ENCODE measurements at regions not wholly inside any gene's neighbourhood (a gene's known extent, or its start where the extent isn't known, plus 50 kb on each side); places are given as distances from the start of the nearest gene placed in this dataset.

DNA sequence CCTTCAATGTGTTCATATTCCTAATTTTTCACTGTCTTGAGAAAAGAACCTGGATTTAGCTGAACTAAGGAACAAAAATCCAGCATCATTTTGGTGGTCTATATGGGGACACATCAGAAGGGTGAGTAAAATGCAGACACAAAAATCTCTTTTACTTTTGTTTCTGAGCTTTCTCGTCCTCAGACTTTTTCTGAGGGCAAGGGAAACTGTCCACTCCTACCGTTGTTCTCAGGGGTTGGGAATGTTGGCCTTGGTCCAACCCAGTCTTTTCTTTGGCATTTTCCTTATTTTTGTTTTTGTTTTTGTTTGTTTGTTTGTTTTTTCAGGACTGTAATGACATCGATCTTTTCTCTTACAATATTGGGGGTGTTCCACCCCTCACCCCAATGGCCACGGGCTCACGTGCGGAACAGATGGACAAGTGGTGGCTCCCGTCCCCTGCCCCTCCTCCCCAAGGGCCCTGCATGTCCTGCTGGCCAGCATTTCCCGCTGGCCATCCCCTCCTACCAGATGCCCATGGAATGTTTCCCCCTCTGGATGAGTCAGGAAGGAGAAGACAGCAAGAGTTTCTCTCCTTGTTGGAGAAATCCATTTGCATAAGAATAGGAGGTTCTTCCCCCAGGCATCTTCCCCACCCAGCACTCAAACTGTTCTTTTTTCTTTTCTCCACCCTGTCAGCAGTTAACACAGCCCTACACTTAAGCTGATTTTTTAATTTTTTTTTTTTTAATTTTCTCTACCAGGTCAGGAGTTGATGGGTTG is 305.4 kb upstream of the NDST4 start:
- POLR2A ChIA-PET: no interaction called here
- DNase-seq: no peak
- H3K36me3 Mint-ChIP-seq (ENCODE audit: low read depth): no peaks in the 10 kb centered on the region
- no peak overlapping the region for H3K27ac Mint-ChIP-seq
- TF ChIP-seq, protein P1, sequence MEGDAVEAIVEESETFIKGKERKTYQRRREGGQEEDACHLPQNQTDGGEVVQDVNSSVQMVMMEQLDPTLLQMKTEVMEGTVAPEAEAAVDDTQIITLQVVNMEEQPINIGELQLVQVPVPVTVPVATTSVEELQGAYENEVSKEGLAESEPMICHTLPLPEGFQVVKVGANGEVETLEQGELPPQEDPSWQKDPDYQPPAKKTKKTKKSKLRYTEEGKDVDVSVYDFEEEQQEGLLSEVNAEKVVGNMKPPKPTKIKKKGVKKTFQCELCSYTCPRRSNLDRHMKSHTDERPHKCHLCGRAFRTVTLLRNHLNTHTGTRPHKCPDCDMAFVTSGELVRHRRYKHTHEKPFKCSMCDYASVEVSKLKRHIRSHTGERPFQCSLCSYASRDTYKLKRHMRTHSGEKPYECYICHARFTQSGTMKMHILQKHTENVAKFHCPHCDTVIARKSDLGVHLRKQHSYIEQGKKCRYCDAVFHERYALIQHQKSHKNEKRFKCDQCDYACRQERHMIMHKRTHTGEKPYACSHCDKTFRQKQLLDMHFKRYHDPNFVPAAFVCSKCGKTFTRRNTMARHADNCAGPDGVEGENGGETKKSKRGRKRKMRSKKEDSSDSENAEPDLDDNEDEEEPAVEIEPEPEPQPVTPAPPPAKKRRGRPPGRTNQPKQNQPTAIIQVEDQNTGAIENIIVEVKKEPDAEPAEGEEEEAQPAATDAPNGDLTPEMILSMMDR (IDR thresholded peaks at IDR 0.05): no peak
- CTCF ChIA-PET: no interaction called here
- no peaks in the 10 kb centered on the region for H3K4me1 Mint-ChIP-seq (ENCODE audit: low read depth)
- H3K27me3 Mint-ChIP-seq: no peaks in the 10 kb centered on the region
- intact Hi-C loops (cut with micrococcal nuclease): no loop called here
- H3K4me3 Mint-ChIP-seq: no peak overlapping the region
- H3K9me3 Mint-ChIP-seq: peaks cover 5% of the 10 kb centered on the region
- no peak for ATAC-seq

DNA sequence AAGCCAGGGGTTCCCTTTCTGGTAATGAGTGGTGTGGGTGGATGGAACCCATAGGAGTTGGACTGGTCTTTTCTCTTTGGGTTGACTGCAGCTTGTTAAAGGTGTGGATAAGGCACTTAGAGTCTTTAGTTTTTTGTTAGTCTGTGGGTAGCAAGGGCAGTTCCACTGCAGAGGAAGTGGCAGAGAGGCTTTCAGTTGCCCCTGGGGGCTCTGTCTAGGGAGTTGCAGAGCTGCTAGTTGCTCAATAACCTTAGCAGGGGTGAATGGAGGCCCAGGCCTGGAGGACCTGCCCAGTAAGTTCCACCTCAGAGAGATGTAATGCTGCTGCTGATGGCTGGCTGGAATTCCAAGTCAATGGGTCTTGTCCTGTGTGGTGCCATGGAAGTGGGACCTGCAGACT is 282.6 kb upstream of the NDST4 start:
- CTCF ChIA-PET: no interaction called here
- Mint-ChIP-seq H3K27ac (no peak overlapping the region), H3K9me3 (peaks cover 8% of the 10 kb centered on the region), H3K36me3 (ENCODE audit: low read depth) (no peaks in the 10 kb centered on the region), H3K4me3 (no peak overlapping the region), H3K27me3 (no peaks in the 10 kb centered on the region), H3K4me1 (ENCODE audit: low read depth) (no peaks in the 10 kb centered on the region)
- TF ChIP-seq, protein P1 (IDR thresholded peaks at IDR 0.05): no peak
- POLR2A ChIA-PET: no interaction called here
- intact Hi-C loops (cut with micrococcal nuclease): no loop called here
- no peak for ATAC-seq
- DNase-seq: no peak

DNA sequence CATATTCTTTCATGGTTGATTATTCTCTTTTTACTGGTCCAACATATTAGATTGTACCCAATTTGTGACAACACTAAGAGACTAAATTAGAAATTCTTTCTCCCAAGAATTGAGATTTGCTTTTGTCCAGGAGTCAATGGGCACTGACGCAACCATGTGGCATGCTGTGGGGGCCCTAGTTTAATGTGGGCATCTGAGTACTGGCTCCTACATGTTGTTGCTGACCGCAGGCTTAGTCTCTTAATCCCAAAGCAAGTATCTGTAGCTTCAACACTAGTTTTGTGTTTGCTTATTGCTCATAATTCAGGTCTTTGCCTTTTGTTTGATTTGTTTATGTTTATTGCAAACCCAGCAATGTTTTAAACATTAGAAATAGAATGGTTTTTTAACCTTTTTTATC is 263.4 kb upstream of the NDST4 start:
- H3K36me3 Mint-ChIP-seq (ENCODE audit: low read depth): no peaks in the 10 kb centered on the region
- ATAC-seq: no peak
- H3K27me3 Mint-ChIP-seq: no peaks in the 10 kb centered on the region
- no peak overlapping the region for H3K27ac Mint-ChIP-seq
- no peaks in the 10 kb centered on the region for H3K4me1 Mint-ChIP-seq (ENCODE audit: low read depth)
- CTCF ChIA-PET: no interaction called here
- no peak overlapping the region for H3K4me3 Mint-ChIP-seq
- H3K9me3 Mint-ChIP-seq: no peaks in the 10 kb centered on the region
- POLR2A ChIA-PET: no interaction called here
- TF ChIP-seq, protein P1 (IDR thresholded peaks at IDR 0.05): no peak
- intact Hi-C loops (cut with micrococcal nuclease): no loop called here
- no peak for DNase-seq

DNA sequence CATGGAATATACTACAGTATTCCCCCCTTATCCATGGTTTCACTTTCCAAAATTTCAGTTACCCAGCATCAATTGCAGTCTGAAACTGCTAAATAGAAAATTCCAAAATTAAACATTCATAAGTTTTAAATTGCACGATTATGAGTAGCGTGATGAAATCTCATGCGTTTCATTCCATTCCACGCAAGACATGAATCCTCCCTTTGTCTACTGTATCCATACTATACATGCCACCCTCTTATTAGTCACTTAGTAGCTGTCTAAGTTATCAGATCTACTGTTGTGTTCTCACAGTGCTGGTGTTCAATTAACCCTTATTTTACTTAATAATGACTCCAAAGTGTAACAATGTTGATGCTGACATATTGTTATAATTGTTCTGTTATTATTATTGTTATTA is 261.2 kb upstream of the NDST4 start:
- no peak for DNase-seq
- intact Hi-C loops (cut with micrococcal nuclease): no loop called here
- no peaks in the 10 kb centered on the region for H3K4me1 Mint-ChIP-seq (ENCODE audit: low read depth)
- TF ChIP-seq, protein P1 (IDR thresholded peaks at IDR 0.05): no peak
- POLR2A ChIA-PET: no interaction called here
- no peak for ATAC-seq
- no peaks in the 10 kb centered on the region for H3K9me3 Mint-ChIP-seq
- no peaks in the 10 kb centered on the region for H3K27me3 Mint-ChIP-seq
- no peak overlapping the region for H3K27ac Mint-ChIP-seq
- no peaks in the 10 kb centered on the region for H3K36me3 Mint-ChIP-seq (ENCODE audit: low read depth)
- CTCF ChIA-PET: no interaction called here
- no peak overlapping the region for H3K4me3 Mint-ChIP-seq

DNA sequence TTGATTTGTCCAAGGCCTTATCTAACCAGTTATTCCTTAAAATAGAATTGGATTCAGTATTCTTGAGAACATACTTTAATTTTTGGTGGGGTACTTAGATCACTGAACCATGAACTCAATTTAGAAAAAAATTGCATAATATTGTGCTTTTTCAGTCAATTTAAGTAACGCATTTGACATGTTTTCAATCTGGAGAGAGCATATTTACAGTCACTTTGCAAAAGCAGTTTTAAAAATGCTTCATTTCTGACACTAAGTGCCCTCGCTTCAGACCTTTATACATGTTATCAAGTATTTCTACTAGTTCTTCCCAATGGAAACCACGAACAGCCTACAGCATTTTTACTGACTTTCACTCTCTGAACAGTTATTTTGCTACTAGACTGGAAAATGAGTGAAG is 257.1 kb upstream of the NDST4 start:
- Mint-ChIP-seq H3K4me3 (no peak overlapping the region), H3K9me3 (no peaks in the 10 kb centered on the region), H3K27ac (no peak overlapping the region), H3K36me3 (ENCODE audit: low read depth) (no peaks in the 10 kb centered on the region), H3K27me3 (no peaks in the 10 kb centered on the region), H3K4me1 (ENCODE audit: low read depth) (no peaks in the 10 kb centered on the region)
- intact Hi-C loops (cut with micrococcal nuclease): no loop called here
- ATAC-seq (no peak), DNase-seq (no peak)
- POLR2A ChIA-PET: no interaction called here
- TF ChIP-seq, protein P1 (IDR thresholded peaks at IDR 0.05): no peak
- CTCF ChIA-PET: no interaction called here

All from activated CD8-positive, alpha-beta T cell treated with anti-CD3 and anti-CD28 coated beads for 36 hours (primary cell).